Activated CD8-positive, alpha-beta memory T cell treated with anti-CD3 and anti-CD28 coated beads, Interleukin-2, amount 50 U/mL, for 48 hours (primary cell): ENCODE measurements at regions not wholly inside any gene's neighbourhood (a gene's known extent, or its start where the extent isn't known, plus 50 kb on each side); places are given as distances from the start of the nearest gene placed in this dataset.
"Not testable (repeated sequence)": the region's sequence is repeated elsewhere in the genome, so short reads cannot be mapped to it uniquely, and the experiment has no call there.

Experiments used
- DNase-seq: peaks from one replicate; pipeline ENCODE4 v3.0.0-alpha.2; 2020

DNA sequence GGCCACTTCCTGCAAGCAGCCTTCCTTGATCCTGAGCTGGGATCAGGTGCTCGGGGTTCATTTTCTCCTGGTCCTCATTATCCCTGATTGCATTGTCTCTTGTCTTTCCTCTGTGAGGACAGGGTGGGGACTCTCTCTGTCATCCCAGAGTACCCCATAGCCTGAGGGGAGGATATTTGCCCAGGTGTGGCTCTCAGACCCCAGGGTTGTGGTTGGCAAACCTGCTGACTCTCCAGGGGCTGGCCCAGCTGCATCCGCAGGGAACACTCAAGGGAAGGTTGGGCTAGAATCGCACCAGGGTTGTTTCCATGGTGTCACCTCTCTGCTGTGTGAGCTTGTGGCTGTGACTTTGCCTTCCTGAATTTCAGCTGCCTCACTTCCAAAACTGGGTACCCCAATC is 276.8 kb upstream of the C1orf174 start:
- no peak for DNase-seq

DNA sequence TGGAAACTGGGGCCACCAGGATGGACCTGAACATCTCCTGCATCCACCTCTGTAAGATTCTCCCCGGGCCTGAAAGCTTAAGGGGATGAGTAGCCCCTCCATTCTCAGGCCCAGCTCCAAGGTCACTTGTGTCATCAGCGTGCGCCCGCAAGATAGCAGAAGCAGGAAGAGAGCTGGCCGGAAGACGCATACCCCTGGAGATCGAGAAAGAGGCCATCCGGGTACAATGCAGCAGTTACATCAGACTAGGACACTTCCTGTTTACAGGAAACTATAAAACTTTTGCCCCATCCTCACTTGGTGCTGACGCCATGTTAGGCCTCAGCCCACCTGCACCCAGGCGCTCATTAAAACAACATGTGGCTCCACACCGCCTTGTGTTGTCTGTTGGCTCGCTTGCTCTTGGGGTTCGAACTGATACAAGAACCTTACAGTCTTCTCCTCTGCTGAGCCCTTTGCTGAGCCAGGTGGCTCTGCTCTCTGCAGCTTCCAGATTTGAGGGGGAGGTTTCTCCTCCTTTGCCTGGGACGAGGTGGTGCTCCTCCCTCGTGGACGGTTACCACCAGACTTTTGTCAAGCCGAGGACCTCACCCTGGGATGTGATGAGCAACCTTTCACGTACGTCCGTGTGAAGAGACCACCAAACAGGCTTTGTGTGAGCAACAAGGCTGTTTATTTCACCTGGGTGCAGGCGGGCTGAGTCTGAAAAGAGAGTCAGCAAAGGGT is 277.5 kb upstream of the C1orf174 start:
- no peak for DNase-seq

DNA sequence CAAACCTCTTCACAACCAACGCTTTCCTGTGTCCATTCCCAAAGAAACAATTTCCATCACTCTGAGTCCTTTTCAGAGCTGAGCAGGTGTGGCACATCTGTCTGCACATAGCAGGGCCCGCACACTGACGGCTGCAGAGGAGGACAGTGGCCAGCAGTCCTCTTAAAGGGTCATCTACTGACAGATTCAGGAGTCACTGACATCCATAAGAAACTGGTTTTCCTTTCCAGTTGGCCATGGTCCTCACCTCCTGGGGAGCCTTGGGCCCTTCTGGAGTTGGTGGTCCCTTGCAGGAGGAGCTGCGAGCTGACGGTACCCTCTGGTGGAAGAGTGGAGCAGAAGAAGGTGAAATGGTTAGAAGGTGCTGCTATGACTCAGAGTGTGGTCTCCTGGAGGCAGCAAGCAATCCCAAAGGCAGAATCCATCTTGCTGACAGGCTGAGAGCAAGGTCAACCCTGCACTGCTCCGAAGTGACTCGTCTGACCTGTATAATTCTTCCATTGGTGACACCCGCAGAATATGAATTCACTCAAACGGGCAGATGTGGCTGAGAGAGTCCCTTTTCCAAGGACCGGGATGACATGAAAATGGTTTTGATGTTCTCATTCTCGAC is 278.5 kb upstream of the C1orf174 start:
- DNase-seq, result no peak

DNA sequence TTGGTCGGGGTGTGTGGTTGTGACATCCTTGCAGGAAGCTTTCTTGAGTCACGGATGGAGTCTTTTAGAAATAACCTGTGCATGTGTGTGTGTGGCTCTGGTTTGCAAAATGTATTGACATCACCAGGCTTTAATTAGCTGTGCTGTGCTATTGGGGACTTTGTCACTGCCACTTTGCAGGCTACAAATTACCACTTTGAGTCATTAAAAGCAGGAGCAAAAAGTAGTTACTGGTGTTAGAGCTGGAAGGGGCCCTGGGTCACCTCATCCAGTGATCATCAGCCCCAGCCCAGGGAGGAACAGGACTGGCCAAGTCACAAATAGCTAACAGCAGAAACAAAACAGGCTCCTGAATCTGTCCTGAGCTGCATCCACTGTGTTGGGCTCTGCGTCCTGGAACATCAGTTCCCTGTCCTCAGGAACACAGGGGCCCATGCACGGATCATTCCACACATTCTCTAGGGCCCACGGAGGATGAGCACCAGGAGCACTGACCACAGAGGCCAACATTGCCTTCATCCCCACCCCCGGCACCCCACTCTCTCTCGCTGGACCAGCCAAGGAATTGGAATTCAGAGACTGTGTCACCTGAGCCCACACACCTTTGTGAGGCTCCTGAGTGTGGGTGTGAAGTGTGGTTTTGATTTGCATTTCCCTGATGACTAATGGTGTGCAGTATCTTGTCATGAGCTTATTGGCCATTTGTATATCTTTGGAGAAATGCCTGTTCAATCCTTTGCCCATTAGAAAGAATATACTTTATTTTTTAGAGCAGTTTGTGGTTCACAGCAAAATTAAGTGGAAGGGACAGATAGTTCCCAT is 280.1 kb upstream of the C1orf174 start:
- DNase-seq, result no peak

DNA sequence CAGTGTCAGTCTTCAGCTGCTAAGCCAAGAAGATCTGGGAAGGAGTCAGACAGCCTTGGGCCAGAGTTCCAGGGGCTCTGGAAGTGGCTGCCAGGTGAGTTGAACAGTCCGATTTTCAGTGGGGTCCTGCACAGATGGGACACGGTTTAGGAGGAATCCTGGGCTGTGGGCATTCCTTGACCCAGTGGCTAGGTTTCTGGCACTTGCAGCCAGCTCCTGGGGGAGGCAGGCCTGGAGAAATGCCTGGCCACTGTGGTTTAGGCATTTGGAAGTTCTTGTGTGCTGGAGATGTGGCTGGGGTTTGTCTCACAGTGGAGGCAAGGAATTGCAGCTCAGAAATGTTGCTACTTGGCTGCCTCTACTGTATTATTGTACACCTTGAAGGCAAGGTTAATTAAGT is 286.4 kb upstream of the C1orf174 start:
- not testable (repeated sequence) for DNase-seq

DNA sequence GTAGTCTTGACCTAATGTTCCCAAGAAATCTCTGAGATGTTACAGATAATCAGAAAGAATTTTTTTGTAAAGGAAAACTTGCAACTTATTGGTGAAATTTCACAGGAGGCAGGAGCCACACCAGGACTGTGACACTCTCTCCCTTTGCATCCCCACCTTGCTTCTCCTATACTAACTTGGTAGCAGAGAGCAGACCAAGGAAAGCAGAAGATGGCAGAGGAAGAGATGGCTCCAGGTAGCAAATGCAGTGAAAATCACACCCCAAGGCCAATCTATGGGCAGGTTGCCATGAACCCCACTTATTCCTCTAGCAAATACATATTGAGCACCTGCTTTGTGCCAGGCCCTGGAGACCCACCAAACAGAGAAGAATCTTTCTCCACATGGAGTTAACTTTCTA is 303.4 kb upstream of the C1orf174 start:
- DNase-seq, result no peak

- DNase-seq, result no peak
Observed at GRCh38 chr1:4207183-4207582, 307.1 kb upstream of the C1orf174 start.

DNA sequence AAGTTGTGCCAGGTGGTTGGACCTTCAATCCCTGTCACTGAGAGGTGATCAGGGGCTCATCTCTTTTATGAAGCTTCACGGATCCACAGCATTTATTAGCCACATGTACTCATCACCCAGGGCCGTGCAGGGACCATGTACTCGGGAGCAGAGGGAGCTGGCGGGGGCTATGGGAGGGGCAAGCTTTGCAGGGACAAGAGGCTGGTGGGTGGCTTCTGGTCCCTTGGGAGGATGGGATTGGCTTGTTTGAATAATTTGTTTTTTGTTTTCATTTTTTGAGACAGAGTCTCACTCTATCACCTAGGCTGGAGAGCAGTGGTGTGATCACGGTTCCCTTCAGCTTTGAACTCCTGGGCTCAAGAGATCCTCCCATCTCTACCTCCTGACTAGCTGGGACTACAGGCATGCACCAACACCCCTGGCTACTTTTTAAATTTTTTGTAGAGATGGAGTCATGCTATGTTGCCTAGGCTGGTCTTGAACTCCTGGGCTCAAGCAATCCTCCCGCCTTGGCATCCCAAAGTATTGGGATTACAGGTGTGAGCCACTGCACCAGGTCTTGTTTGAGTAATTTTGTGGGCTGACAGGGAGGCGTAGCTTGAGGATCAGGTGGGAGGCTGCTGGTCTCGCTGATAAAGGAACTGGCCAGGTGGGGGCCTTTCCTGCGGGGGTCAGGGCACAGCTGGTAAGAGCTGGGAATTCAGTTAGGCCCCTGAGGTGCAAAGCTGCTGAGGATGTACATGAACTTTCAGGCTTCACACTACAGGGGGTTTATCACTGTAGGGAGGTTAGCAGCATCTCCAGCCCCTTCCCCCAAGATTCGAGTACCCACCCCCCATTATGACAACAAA is 308.0 kb upstream of the C1orf174 start:
- DNase-seq, result no peak

DNA sequence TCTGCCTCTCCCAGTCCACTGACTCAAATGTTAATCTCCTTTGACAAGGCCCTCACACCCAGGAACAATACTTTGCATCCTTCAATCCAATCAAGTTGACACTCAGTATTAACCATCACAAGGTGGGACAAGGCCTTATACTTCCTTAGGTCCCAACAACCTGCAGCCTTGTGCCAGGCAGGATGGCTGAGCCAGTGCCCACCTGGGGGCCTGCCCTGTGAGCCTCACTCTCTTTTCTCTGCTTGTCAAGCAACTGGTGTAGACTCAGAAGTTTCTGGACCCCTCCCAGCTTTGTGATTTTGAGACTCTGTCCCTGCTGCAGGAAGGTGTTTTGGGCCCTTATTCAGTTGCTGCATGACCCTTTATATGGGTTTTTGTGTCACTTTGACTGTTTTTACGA is 310.0 kb upstream of the C1orf174 start:
- no peak for DNase-seq

DNA sequence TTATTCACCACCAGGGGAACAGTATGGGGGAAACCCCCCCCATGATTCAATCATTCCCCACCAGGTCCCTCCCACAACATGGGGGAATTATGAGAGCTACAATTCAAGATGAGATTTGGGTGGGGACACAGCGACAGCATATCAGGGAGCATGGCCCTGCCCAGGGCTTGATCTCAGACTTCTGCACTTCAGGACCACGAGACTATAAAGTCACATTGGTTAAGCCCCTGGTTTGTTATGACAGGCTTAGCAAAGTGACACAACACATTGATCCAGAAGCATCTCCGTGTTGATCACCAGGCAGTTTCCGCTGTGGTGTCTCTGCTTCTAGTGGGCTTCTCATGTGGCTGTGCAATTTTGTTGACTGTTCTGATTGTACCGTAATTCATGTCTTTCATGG is 312.7 kb upstream of the C1orf174 start:
- DNase-seq, result no peak

DNA sequence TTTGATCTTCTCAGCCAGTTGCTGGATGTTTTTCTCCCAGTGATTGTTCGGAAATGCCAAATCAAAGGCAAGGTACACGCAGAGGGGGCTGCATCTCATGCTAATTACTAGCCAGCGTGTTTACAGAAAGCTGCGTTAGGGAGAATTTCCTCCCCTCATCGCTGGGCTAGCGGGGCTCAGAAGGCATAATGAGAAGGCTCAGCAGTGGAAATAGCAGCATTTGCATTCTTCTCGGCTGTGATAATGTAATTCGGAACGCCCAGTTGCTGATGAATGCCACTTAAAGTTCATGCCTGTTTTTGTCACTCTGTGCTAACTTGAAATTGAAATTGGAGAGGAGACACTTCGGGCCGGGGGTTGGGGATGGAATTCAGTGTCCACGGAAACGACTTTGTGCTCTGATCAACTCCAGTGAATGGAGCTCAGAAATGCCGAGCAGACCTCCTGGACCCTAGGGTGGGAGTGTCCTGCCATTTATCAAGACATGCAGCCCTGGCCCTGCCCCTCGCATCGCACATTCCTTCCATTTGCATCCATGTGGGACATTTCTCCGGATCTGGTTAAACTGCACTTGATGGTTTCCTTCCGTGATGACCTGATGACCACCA is 313.4 kb upstream of the C1orf174 start:
- DNase-seq, result no peak

GRCh38 chr1:4214826-4215225 is 314.8 kb upstream of the C1orf174 start:
- no peak for DNase-seq

DNA sequence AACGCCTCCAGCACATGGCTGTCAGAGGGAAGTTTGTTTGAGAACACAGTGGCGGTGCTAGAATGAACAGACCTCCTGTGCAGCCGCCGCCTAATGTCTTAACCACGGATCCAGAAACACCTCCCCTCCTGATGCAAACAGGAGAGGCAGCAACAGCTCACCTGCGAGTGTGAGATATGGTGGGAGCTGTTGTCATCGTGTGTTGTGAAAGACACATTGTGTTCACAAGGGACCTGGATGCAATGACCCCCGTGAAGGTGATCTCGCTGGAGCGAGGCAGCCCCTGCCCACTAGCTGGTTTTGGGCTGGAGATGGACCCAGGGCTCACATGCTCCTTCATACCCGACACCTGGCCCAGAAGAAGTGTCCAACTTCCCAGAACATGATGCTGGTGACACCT is 315.3 kb upstream of the C1orf174 start:
- no peak for DNase-seq

DNA sequence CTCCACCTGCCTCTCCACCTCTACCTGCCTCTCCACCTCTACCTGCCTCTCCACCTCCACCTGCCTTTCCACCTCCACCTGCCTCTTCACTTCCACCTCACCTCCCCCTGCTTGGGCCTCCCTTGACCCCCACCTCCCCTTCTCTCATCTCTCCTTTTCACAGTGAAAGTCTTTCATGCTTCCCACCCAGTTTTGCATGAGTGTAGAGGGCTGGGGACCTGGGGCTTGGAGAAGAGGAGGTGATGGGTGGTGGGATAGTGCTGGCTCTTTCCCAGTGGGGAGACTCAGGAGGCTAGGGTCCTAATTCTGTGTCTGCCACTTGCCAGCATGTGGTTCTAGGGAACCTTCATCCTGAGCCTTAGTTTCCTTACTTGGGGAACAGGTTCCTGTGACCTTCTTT is 316.2 kb upstream of the C1orf174 start:
- DNase-seq, result no peak

- DNase-seq, result no peak
Observed at GRCh38 chr1:4218619-4219018, 318.5 kb upstream of the C1orf174 start.

DNA sequence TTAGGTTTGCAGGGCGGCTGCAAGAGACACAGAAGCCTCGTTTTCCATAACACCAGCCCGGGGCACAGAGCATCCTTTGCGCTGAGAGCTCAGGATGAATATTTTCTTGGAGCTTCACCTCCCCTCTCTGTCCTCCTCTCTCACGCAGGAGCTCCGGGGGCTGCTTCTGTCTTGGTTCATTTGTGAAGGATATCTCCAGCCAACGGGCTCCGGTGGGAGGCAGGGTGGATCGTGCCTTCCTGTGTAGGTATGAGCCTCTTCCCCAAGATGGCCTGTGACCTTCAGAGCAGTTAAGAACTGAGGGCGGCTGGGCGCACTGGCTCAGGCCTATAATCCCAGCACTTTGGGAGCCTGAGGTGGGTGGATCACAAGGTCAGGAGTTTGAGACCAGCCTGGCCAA is 319.0 kb upstream of the C1orf174 start:
- no peak for DNase-seq

DNA sequence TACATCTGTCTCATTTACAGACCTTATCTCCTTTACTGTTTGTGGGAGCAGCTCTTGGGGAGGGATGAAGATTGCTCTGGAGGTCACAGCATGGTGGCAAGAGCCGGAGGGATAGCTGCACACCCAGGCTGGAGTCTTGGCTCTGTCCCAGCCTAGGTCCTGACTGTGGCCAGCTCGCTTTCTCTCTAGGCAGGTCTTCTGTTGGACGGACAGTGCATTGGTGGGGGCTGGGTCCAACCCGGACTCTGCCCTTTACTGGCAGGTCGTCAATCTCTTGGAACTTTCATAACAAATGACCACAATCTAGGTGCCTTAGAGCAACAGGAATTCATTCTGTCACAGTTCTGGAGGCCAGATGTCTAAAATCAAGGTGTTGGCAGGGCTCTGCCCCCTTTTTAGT is 319.8 kb upstream of the C1orf174 start:
- DNase-seq, result no peak

GRCh38 chr1:4220362-4220761 is 320.3 kb upstream of the C1orf174 start:
- DNase-seq, result no peak

- DNase-seq, result no peak
Observed at GRCh38 chr1:4221107-4221506, 321.0 kb upstream of the C1orf174 start.

DNA sequence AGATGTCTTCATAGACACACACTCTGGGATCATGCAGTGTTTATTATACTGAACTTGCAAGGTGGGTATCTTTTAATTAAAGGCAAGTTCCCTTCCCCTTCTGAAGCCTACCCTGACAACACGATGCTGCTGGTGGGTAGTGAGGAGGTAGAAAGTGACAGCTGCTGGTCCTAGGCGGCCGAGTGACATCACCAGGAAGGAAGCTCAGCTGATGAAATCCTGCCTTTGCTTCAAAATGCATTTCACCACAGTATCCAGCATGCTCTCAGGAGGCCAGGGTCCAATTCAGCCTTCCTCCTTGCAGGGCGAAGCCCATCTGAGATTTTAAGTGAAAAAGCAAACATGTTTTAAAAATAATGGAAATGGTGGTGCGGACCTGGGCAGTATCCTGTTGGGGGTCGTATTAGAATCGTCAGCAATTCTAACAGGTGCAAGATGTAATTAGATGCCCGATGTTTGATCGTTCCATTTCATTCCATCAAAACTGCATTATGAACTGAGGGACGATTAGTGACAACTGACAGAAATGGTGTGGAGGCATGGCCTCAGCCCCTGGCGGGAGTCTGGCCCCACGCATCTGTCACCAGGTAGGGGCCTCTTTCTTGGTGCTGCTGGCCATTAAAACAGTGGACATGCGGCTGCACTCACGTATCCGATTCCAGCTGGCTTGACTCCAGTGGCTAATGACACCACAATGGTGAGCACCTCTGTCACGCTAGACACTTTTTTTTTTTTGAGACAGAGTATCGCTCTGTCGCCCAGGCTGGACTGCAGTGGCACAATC is 324.8 kb upstream of the C1orf174 start:
- DNase-seq, result no peak

DNA sequence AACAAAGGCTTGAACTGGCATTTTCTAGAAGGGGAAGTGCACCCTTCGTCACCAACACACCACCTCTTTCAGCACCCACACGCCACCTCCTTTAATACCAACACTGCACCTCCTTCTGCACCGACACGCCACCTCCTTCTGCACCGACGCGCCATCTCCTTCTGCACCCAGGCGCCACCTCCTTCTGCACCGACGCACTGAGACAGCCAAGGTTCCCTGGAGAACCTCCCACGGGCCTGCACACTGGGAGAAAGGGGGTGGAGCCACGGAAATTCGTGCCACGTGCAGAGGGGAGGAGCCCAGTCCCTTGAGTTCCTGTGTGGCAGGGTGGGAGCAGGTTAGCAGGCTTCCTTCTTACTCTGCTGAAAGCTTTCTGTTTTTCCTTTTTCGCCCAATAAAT is 327.9 kb upstream of the C1orf174 start:
- no peak for DNase-seq

GRCh38 chr1:4253935-4254334 is 353.9 kb upstream of the C1orf174 start:
- no peak for DNase-seq
